ENCODE measurements at regions not wholly inside any gene's neighbourhood (a gene's known extent, or its start where the extent isn't known, plus 50 kb on each side); places are given as distances from the start of the nearest gene placed in this dataset.

GRCh38 chr4:115749404-115749803, 636.0 kb upstream of the NDST4 start:
- Histone ChIP-seq H3K27me3 (no peaks in the 10 kb centered on the region), H3K4me3 (no peak overlapping the region), H3K4me1 (no peaks in the 10 kb centered on the region), H3K27ac (no peak overlapping the region), H3K4me2 (no peak overlapping the region), H3K36me3 (no peaks in the 10 kb centered on the region), H3K9me3 (peaks cover 4% of the 10 kb centered on the region), H3K9ac (no peak overlapping the region), H4K20me1 (no peaks in the 10 kb centered on the region)
- TF ChIP-seq Cebpa-rat (IDR thresholded peaks at IDR 0.05): no peak

- Histone ChIP-seq H3K4me3 (no peak overlapping the region), H3K27me3 (no peaks in the 10 kb centered on the region), H4K20me1 (no peaks in the 10 kb centered on the region), H3K27ac (no peak overlapping the region), H3K9me3 (no peaks in the 10 kb centered on the region), H3K9ac (no peak overlapping the region), H3K36me3 (no peaks in the 10 kb centered on the region), H3K4me1 (no peaks in the 10 kb centered on the region), H3K4me2 (no peak overlapping the region)
- TF ChIP-seq Cebpa-rat (IDR thresholded peaks at IDR 0.05): no peak
Measured at GRCh38 chr4:115740806-115741205, 627.4 kb upstream of the NDST4 start.

- Histone ChIP-seq H3K4me1 (no peaks in the 10 kb centered on the region), H3K27me3 (no peaks in the 10 kb centered on the region), H3K9me3 (no peaks in the 10 kb centered on the region), H3K9ac (no peak overlapping the region), H3K27ac (no peak overlapping the region), H3K4me2 (no peak overlapping the region), H3K4me3 (no peak overlapping the region), H3K36me3 (no peaks in the 10 kb centered on the region), H4K20me1 (no peaks in the 10 kb centered on the region)
- no peak for TF ChIP-seq Cebpa-rat (IDR thresholded peaks at IDR 0.05)
Measured at GRCh38 chr4:115729739-115730266, 616.4 kb upstream of the NDST4 start.

- H3K9ac ChIP-seq: no peak overlapping the region
- no peak for TF ChIP-seq Cebpa-rat (IDR thresholded peaks at IDR 0.05)
- no peaks in the 10 kb centered on the region for H3K27me3 ChIP-seq
- H3K9me3 ChIP-seq: no peaks in the 10 kb centered on the region
- no peaks in the 10 kb centered on the region for H4K20me1 ChIP-seq
- no peaks in the 10 kb centered on the region for H3K36me3 ChIP-seq
- H3K27ac ChIP-seq: no peak overlapping the region
- no peak overlapping the region for H3K4me2 ChIP-seq
- no peak overlapping the region for H3K4me3 ChIP-seq
- H3K4me1 ChIP-seq: no peaks in the 10 kb centered on the region
Measured at GRCh38 chr4:115723621-115724020, 610.2 kb upstream of the NDST4 start.

- H3K4me3 ChIP-seq: no peak overlapping the region
- TF ChIP-seq Cebpa-rat (IDR thresholded peaks at IDR 0.05): no peak
Measured at GRCh38 chr4:115720611-115721010, 607.2 kb upstream of the NDST4 start.

GRCh38 chr4:115711575-115711974, 598.2 kb upstream of the NDST4 start:
- Histone ChIP-seq H3K27me3 (no peaks in the 10 kb centered on the region), H4K20me1 (no peaks in the 10 kb centered on the region), H3K9ac (no peak overlapping the region), H3K9me3 (no peaks in the 10 kb centered on the region), H3K4me2 (no peak overlapping the region), H3K4me1 (no peaks in the 10 kb centered on the region), H3K4me3 (no peak overlapping the region), H3K36me3 (no peaks in the 10 kb centered on the region), H3K27ac (no peak overlapping the region)
- no peak for TF ChIP-seq Cebpa-rat (IDR thresholded peaks at IDR 0.05)

More at GRCh38 chr4:115720611-115721010, 607.2 kb upstream of the NDST4 start:
- Histone ChIP-seq H4K20me1 (no peaks in the 10 kb centered on the region), H3K9ac (no peak overlapping the region), H3K36me3 (no peaks in the 10 kb centered on the region), H3K27ac (no peak overlapping the region), H3K27me3 (no peaks in the 10 kb centered on the region), H3K4me2 (no peak overlapping the region), H3K9me3 (no peaks in the 10 kb centered on the region), H3K4me1 (no peaks in the 10 kb centered on the region)

- Histone ChIP-seq H3K9me3 (no peaks in the 10 kb centered on the region), H4K20me1 (no peaks in the 10 kb centered on the region), H3K4me2 (no peak overlapping the region), H3K27ac (no peak overlapping the region), H3K36me3 (no peaks in the 10 kb centered on the region), H3K4me1 (no peaks in the 10 kb centered on the region), H3K4me3 (no peak overlapping the region), H3K9ac (no peak overlapping the region), H3K27me3 (no peaks in the 10 kb centered on the region)
- TF ChIP-seq Cebpa-rat (IDR thresholded peaks at IDR 0.05): no peak
Measured at GRCh38 chr4:115688961-115689360, 575.5 kb upstream of the NDST4 start.

- no peaks in the 10 kb centered on the region for H4K20me1 ChIP-seq
- H3K4me2 ChIP-seq: no peak overlapping the region
- H3K4me3 ChIP-seq: no peak overlapping the region
- no peaks in the 10 kb centered on the region for H3K36me3 ChIP-seq
- TF ChIP-seq Cebpa-rat (IDR thresholded peaks at IDR 0.05): no peak
- H3K9ac ChIP-seq: no peak overlapping the region
- H3K4me1 ChIP-seq: no peaks in the 10 kb centered on the region
- no peaks in the 10 kb centered on the region for H3K27me3 ChIP-seq
- H3K9me3 ChIP-seq: no peaks in the 10 kb centered on the region
- H3K27ac ChIP-seq: no peak overlapping the region
Measured at GRCh38 chr4:115687052-115687755, 573.8 kb upstream of the NDST4 start.

GRCh38 chr4:115678425-115678941, 565.1 kb upstream of the NDST4 start:
- Histone ChIP-seq H3K4me1 (no peaks in the 10 kb centered on the region), H4K20me1 (no peaks in the 10 kb centered on the region), H3K27me3 (no peaks in the 10 kb centered on the region), H3K4me3 (no peak overlapping the region), H3K4me2 (no peak overlapping the region), H3K9me3 (peaks cover 11% of the 10 kb centered on the region), H3K9ac (no peak overlapping the region), H3K36me3 (no peaks in the 10 kb centered on the region), H3K27ac (no peak overlapping the region)
- no peak for TF ChIP-seq Cebpa-rat (IDR thresholded peaks at IDR 0.05)

- H4K20me1 ChIP-seq: no peaks in the 10 kb centered on the region
- H3K4me2 ChIP-seq: no peak overlapping the region
- H3K27ac ChIP-seq: no peak overlapping the region
- no peaks in the 10 kb centered on the region for H3K27me3 ChIP-seq
- no peaks in the 10 kb centered on the region for H3K36me3 ChIP-seq
- peaks cover 11% of the 10 kb centered on the region for H3K9me3 ChIP-seq
- H3K9ac ChIP-seq: no peak overlapping the region
- H3K4me1 ChIP-seq: no peaks in the 10 kb centered on the region
- TF ChIP-seq Cebpa-rat (IDR thresholded peaks at IDR 0.05): no peak
- no peak overlapping the region for H3K4me3 ChIP-seq
Measured at GRCh38 chr4:115675719-115676118, 562.3 kb upstream of the NDST4 start.

Measured in BLaER1 (cell line).